ENCODE measurements at regions not wholly inside any gene's neighbourhood (a gene's known extent, or its start where the extent isn't known, plus 50 kb on each side); places are given as distances from the start of the nearest gene placed in this dataset.

DNA sequence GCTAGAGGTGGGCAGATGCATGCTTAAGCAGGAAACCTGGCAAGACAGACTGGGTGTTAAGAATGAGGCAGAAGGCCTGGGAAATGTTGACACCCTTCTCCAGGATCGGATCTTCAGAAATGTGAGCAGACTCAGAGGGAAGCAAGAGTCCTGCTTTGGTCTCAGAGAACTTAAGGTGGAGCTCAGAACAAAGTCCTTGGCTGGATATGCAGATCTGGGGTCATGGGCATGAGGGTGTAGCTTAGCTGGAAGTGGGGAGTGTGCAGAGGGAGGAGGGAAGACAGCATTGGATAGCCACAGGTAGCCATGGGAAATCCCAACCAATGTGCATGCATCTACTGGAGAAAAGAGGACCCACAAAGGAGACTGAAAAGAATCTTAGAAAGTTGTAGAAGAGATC, 58.6 kb upstream of the CDON start:
- intact Hi-C loops (cut with micrococcal nuclease): no loop called here
- H3K36me3 Mint-ChIP-seq (ENCODE audit: low read depth): no peaks in the 10 kb centered on the region
- no peak overlapping the region for H3K27ac Mint-ChIP-seq
- H3K4me1 Mint-ChIP-seq (ENCODE audit: low read depth): no peaks in the 10 kb centered on the region
- no peak overlapping the region for H3K4me3 Mint-ChIP-seq (ENCODE audit: low read depth)
- H3K9me3 Mint-ChIP-seq: no peaks in the 10 kb centered on the region
- peaks cover 1% of the 10 kb centered on the region for H3K27me3 Mint-ChIP-seq (ENCODE audit: low read depth)
- DNase-seq (ENCODE audit: low spot score): no peak

DNA sequence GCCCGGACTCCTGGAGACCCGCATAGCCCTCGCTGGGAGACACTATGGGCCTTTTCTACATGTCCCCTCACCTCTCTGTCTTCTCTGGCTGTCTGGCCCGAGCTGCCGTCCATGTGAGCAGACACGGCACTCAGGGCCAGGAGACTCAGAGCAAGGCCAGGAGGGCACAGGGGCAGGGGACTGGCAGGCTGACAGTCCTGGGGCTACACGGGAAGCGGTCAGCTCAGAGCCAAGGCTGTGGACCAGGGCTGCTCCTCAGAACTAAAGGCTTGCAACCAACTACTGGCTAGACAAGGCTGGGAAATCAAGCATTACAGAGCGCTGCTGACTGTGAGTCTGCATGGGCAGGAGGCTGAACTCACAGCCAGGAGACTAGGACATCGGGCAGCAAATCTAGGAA, 56.1 kb upstream of the CDON start:
- no peak for DNase-seq (ENCODE audit: low spot score)
- intact Hi-C loops (cut with micrococcal nuclease): no loop called here
- Mint-ChIP-seq H3K4me1 (ENCODE audit: low read depth) (no peaks in the 10 kb centered on the region), H3K36me3 (ENCODE audit: low read depth) (no peaks in the 10 kb centered on the region), H3K4me3 (ENCODE audit: low read depth) (no peak overlapping the region), H3K9me3 (no peaks in the 10 kb centered on the region), H3K27ac (no peak overlapping the region), H3K27me3 (ENCODE audit: low read depth) (peaks cover 1% of the 10 kb centered on the region)

- H3K27me3 Mint-ChIP-seq (ENCODE audit: low read depth): no peaks in the 10 kb centered on the region
- H3K36me3 Mint-ChIP-seq (ENCODE audit: low read depth): no peaks in the 10 kb centered on the region
- H3K4me1 Mint-ChIP-seq (ENCODE audit: low read depth): no peaks in the 10 kb centered on the region
- no peak for DNase-seq (ENCODE audit: low spot score)
- intact Hi-C loops (cut with micrococcal nuclease): no loop called here
- H3K4me3 Mint-ChIP-seq (ENCODE audit: low read depth): no peak overlapping the region
- H3K9me3 Mint-ChIP-seq: no peaks in the 10 kb centered on the region
- H3K27ac Mint-ChIP-seq: no peak overlapping the region
These were observed 53.2 kb upstream of the CDON start for GRCh38 chr11:126115816-126116331.

GRCh38 chr11:126115127-126115495, 52.4 kb upstream of the CDON start:
- intact Hi-C loops (cut with micrococcal nuclease): no loop called here
- H3K4me1 Mint-ChIP-seq (ENCODE audit: low read depth): peaks cover 4% of the 10 kb centered on the region
- H3K27ac Mint-ChIP-seq: no peak overlapping the region
- no peak overlapping the region for H3K4me3 Mint-ChIP-seq (ENCODE audit: low read depth)
- no peaks in the 10 kb centered on the region for H3K9me3 Mint-ChIP-seq
- DNase-seq (ENCODE audit: low spot score): no peak
- no peaks in the 10 kb centered on the region for H3K27me3 Mint-ChIP-seq (ENCODE audit: low read depth)
- no peaks in the 10 kb centered on the region for H3K36me3 Mint-ChIP-seq (ENCODE audit: low read depth)

DNA sequence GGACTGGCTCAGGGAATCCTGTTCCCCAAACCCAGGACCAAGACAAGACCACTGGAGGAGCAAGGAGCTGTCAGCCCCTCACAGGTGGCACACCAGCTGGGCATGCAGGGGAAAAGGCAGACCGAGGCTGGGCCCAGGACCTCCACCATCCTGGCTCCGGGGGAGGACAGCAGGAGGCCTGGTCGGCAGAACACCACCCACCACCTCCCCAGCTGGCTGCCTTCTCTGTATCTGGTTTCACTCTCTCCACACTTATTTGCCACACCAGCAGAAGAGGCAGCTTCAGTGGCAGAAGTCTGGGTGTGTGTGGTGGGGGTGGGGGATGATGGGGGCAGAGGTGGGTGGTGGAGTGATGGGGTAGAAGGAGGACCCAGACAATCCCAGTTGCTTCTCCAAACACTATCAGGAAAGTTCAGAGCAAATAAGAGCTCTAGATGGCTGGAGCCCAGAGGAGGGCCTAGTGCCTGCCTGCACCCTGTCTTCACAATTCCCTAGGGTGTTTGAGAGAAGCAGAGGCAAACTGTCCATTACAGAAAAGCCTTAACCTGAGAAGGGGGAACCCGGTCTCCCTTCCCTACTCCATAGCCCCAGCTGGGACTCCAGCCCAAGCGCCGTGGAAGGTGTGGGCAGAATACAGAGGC, 51.9 kb upstream of the CDON start:
- no peaks in the 10 kb centered on the region for H3K9me3 Mint-ChIP-seq
- peaks cover 6% of the 10 kb centered on the region for H3K4me1 Mint-ChIP-seq (ENCODE audit: low read depth)
- H3K27me3 Mint-ChIP-seq (ENCODE audit: low read depth): no peaks in the 10 kb centered on the region
- no peak overlapping the region for H3K4me3 Mint-ChIP-seq (ENCODE audit: low read depth)
- H3K36me3 Mint-ChIP-seq (ENCODE audit: low read depth): no peaks in the 10 kb centered on the region
- intact Hi-C loops (cut with micrococcal nuclease): loop anchor here (5.0 kb wide), 1 partner anchor 52 kb away; the partner anchor contains the start of gene CDON
- no peak overlapping the region for H3K27ac Mint-ChIP-seq
- DNase-seq (ENCODE audit: low spot score): no peak

DNA sequence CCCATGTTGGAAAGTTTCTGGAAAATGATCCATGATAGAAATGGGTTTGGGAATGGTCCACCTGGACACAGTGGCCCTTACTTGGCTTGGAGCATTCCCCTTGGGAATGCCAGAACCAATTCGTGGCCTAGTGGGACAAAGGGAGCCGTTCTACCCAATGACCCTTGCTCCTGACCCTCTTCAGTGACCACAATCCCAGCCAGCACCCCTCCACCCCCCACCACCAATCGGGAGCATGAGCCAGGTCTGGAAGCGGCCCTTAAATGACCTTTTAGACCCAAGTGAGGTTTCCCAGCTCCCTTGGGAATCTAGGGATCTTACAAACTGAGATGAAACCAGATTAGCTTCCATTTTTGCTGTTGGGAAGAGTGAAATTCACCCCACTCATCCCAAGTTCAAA, 51.3 kb upstream of the CDON start:
- H3K9me3 Mint-ChIP-seq: no peaks in the 10 kb centered on the region
- H3K4me3 Mint-ChIP-seq (ENCODE audit: low read depth): no peak overlapping the region
- no peak overlapping the region for H3K27ac Mint-ChIP-seq
- H3K4me1 Mint-ChIP-seq (ENCODE audit: low read depth): peaks cover 6% of the 10 kb centered on the region
- no peaks in the 10 kb centered on the region for H3K36me3 Mint-ChIP-seq (ENCODE audit: low read depth)
- no peaks in the 10 kb centered on the region for H3K27me3 Mint-ChIP-seq (ENCODE audit: low read depth)
- intact Hi-C loops (cut with micrococcal nuclease): loop anchor here (5.0 kb wide), 1 partner anchor 52 kb away; the partner anchor contains the start of gene CDON
- DNase-seq (ENCODE audit: low spot score): no peak

DNA sequence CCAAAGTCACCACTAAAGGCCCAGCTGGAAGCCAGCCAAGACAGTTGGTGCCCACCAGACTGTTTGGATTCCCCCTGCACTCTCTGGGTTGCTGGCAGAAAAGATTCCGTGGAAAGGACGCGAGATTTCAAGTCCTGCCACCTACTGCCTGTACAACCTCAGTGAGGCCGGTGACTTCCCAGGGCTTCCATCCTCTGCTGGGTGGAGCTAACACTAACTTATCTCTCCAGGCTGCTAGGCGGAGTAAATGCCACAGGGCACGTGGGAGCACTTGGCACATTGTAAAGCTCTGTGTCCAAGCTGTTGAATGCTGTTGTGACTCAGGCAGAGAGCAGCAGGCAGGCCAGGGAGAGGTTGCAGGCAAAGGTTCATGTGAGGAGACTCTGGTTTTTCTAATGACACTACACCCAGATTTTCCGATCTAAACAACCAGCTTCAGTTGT, 50.9 kb upstream of the CDON start:
- Mint-ChIP-seq H3K4me3 (ENCODE audit: low read depth) (no peak overlapping the region), H3K27me3 (ENCODE audit: low read depth) (no peaks in the 10 kb centered on the region), H3K9me3 (no peaks in the 10 kb centered on the region), H3K4me1 (ENCODE audit: low read depth) (peaks cover 6% of the 10 kb centered on the region), H3K27ac (no peak overlapping the region), H3K36me3 (ENCODE audit: low read depth) (no peaks in the 10 kb centered on the region)
- intact Hi-C loops (cut with micrococcal nuclease): loop anchor here (5.0 kb wide), 1 partner anchor 51 kb away; the partner anchor contains the start of gene CDON
- no peak for DNase-seq (ENCODE audit: low spot score)

- intact Hi-C loops (cut with micrococcal nuclease): loop anchor here (5.0 kb wide), 1 partner anchor 51 kb away; the partner anchor contains the start of gene CDON
- no peak for DNase-seq (ENCODE audit: low spot score)
- no peaks in the 10 kb centered on the region for H3K36me3 Mint-ChIP-seq (ENCODE audit: low read depth)
- H3K9me3 Mint-ChIP-seq: no peaks in the 10 kb centered on the region
- no peaks in the 10 kb centered on the region for H3K27me3 Mint-ChIP-seq (ENCODE audit: low read depth)
- peaks cover 6% of the 10 kb centered on the region for H3K4me1 Mint-ChIP-seq (ENCODE audit: low read depth)
- H3K4me3 Mint-ChIP-seq (ENCODE audit: low read depth): no peak overlapping the region
- no peak overlapping the region for H3K27ac Mint-ChIP-seq
These were observed 50.3 kb upstream of the CDON start for GRCh38 chr11:126113012-126113411.

- no peak overlapping the region for H3K4me3 Mint-ChIP-seq (ENCODE audit: low read depth)
- H3K9me3 Mint-ChIP-seq: no peaks in the 10 kb centered on the region
- no peaks in the 10 kb centered on the region for H3K36me3 Mint-ChIP-seq (ENCODE audit: low read depth)
- intact Hi-C loops (cut with micrococcal nuclease): loop anchor here (5.0 kb wide), 1 partner anchor 50 kb away; the partner anchor contains the start of gene CDON
- DNase-seq (ENCODE audit: low spot score): no peak
- peaks cover 6% of the 10 kb centered on the region for H3K4me1 Mint-ChIP-seq (ENCODE audit: low read depth)
- H3K27me3 Mint-ChIP-seq (ENCODE audit: low read depth): no peaks in the 10 kb centered on the region
- H3K27ac Mint-ChIP-seq: no peak overlapping the region
These were observed 49.9 kb upstream of the CDON start for GRCh38 chr11:126112547-126112946.
